Activated T-cell treated with anti-CD3 and anti-CD28 coated beads, Interleukin-2, amount 50 U/mL, for 24 hours (primary cell): ENCODE measurements at regions not wholly inside any gene's neighbourhood (a gene's known extent, or its start where the extent isn't known, plus 50 kb on each side); places are given as distances from the start of the nearest gene placed in this dataset.
"Not testable (repeated sequence)": the region's sequence is repeated elsewhere in the genome, so short reads cannot be mapped to it uniquely, and the experiment has no call there.

ENCODE experiments used
- DNase-seq: peaks from one replicate; pipeline ENCODE4 v3.0.0-alpha.2; 2020
- H3K27ac Mint-ChIP-seq: 2 replicates; pipeline ENCODE4 v1.8.0; 2020; ENCODE audit warnings: mild to moderate bottlenecking, mixed read lengths
- H3K27me3 Mint-ChIP-seq: 2 replicates; pipeline ENCODE4 v1.8.0; 2020; ENCODE audit warnings: mixed read lengths
- H3K36me3 Mint-ChIP-seq: 2 replicates; pipeline ENCODE4 v1.8.0; 2020; ENCODE audit warnings: low read depth, mixed read lengths
- H3K4me1 Mint-ChIP-seq: 2 replicates; pipeline ENCODE4 v1.8.0; 2020; ENCODE audit warnings: low read depth, mixed read lengths
- H3K4me3 Mint-ChIP-seq: 2 replicates; pipeline ENCODE4 v1.8.0; 2020; ENCODE audit warnings: mild to moderate bottlenecking, moderate library complexity, mixed read lengths
- H3K9me3 Mint-ChIP-seq: 2 replicates; pipeline ENCODE4 v1.8.0; 2020; ENCODE audit warnings: mixed read lengths

DNA sequence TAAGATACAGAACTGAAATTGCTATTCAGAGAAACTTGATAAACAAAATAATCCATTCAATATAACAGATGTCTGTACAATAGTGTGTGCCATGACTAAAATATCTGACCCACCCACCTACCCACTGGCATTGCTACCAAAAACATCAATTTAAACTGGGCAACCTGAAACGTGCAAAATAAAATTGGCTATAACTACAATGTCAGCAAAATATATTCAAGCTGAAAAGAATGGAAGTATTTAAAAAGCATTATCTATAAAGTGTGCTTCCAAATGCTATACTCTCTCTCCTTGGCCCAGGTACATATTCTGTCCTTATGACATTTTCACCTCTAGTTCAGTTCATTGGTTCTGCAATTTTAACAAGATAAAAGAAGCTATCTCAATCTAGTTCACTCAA, 379.6 kb upstream of the ATP11B start:
- H3K27me3 Mint-ChIP-seq: no peaks in the 10 kb centered on the region
- H3K4me1 Mint-ChIP-seq: no peaks in the 10 kb centered on the region
- H3K36me3 Mint-ChIP-seq: no peaks in the 10 kb centered on the region
- H3K4me3 Mint-ChIP-seq: no peak overlapping the region
- H3K27ac Mint-ChIP-seq: no peak overlapping the region
- H3K9me3 Mint-ChIP-seq: no peaks in the 10 kb centered on the region
- DNase-seq: no peak

DNA sequence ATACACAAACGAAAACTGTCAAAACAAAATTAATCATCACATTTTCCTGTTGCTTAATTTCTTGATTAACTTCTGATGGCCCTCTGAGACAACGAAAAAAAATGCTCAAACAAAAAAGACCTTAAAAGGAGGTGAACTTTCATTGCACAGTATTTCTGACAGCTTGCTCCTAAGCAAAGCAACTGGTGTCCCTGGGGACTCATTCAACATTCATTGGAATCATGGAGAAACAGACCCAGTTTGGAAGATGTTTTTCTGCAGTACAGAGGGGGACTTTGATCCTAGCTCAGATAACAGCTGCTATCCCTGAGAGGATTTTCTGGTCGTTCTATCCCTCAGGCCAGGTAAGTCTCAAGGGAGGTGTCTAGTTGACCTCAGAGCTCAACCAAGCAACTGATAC, 378.7 kb upstream of the ATP11B start:
- H3K4me3 Mint-ChIP-seq: no peak overlapping the region

DNA sequence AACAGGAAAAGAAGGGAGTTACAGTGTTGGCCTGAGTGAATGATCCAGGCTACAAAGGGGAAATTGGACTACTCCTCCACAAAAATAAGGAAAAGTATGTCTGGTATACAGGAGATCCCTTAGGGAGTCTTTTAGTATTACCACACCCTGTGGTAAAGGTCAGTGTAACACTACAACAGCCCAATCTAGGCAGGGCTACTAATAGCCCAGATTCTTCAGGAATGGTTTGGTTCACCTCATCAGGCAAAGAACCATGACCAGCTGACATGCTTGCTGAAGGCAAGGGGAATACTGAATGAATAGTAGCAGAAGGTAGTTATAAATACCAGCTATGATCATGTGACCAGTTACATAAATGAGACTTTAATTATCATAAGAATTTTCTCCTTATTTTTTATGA, 372.6 kb upstream of the ATP11B start:
- Mint-ChIP-seq H3K4me1 (no peaks in the 10 kb centered on the region), H3K36me3 (no peaks in the 10 kb centered on the region)

More for the DNA sequence above, 378.7 kb upstream of the ATP11B start:
- DNase-seq: no peak
- Mint-ChIP-seq H3K9me3 (no peaks in the 10 kb centered on the region), H3K4me1 (no peaks in the 10 kb centered on the region), H3K36me3 (no peaks in the 10 kb centered on the region), H3K27ac (no peak overlapping the region), H3K27me3 (no peaks in the 10 kb centered on the region)

DNA sequence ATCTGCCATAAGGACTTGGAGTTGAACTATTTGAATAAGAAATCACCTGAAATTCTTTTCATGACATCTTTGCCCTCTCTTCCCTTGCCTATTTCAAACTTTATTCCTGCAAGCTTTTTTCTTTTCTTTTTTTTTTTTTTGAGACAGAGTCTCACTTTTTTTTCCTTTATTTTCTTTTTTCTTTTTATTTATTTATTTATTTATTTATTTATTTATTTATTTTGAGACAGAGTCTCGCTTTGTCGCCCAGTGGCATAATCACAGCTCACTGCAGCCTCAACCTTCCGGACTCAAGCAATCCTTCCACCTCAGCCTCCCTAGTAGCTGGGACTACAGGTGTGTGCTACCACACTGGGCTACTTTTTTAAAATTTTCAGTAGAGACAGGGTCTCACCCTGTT, 369.3 kb upstream of the ATP11B start:
- Mint-ChIP-seq H3K27me3 (no peaks in the 10 kb centered on the region), H3K4me1 (no peaks in the 10 kb centered on the region), H3K4me3 (no peak overlapping the region), H3K27ac (no peak overlapping the region), H3K36me3 (no peaks in the 10 kb centered on the region), H3K9me3 (peaks cover 3% of the 10 kb centered on the region)
- DNase-seq: no peak

More for the DNA sequence above, 372.6 kb upstream of the ATP11B start:
- Mint-ChIP-seq H3K9me3 (peaks cover 2% of the 10 kb centered on the region), H3K4me3 (no peak overlapping the region), H3K27ac (no peak overlapping the region), H3K27me3 (no peaks in the 10 kb centered on the region)
- DNase-seq: no peak

DNA sequence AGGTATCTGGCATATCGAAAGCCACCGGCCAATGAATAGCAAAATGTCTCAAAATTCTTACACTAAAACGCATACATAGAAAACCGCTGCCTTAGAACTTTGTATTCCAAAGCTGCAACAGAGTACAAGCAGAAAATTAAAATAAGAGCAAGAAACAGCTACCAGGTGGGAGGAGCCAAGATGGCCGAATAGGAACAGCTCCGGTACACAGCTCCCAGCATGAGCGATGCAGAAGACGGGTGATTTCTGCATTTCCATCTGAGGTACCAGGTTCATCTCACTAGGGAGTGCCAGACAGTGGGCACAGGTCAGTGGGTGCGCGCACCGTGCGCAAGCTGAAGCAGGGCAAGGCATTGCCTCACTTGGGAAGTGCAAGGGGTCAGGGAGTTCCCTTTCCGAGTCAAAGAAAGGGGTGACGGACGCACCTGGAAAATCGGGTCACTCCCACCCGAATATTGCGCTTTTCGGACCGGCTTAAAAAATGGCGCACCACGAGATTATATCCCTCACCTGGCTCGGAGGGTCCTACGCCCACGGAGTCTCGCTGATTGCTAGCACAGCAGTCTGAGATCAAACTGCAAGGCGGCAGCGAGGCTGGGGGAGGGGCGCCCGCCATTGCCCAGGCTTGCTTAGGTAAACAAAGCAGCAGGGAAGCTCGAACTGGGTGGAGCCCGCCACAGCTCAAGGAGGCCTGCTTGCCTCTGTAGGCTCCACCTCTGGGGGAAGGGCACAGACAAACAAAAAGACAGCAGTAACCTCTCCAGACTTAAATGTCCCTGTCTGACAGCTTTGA, 367.2 kb upstream of the ATP11B start:
- H3K4me3 Mint-ChIP-seq, H3K27ac Mint-ChIP-seq, DNase-seq, H3K9me3 Mint-ChIP-seq, H3K4me1 Mint-ChIP-seq, H3K27me3 Mint-ChIP-seq, H3K36me3 Mint-ChIP-seq: not testable (repeated sequence)

DNA sequence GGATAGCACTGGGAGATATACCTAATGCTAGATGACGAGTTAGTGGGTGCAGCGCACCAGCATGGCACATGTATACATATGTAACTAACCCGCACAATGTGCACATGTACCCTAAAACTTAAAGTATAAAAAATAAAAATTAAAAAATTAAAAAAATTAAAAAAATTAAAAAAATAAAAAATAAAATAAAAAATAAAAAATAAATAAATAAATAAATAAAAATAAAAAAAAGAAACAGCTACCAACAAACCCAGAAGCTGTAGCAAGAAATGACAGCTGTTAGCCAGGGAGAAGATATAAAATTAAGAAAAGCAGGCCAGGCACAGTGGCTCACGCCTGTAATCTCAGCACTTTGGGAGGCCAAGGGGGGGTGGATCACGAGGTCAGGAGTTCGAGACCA, 361.3 kb upstream of the ATP11B start:
- not testable (repeated sequence) for H3K27ac Mint-ChIP-seq, DNase-seq, H3K36me3 Mint-ChIP-seq, H3K4me3 Mint-ChIP-seq, H3K4me1 Mint-ChIP-seq, H3K9me3 Mint-ChIP-seq, H3K27me3 Mint-ChIP-seq

DNA sequence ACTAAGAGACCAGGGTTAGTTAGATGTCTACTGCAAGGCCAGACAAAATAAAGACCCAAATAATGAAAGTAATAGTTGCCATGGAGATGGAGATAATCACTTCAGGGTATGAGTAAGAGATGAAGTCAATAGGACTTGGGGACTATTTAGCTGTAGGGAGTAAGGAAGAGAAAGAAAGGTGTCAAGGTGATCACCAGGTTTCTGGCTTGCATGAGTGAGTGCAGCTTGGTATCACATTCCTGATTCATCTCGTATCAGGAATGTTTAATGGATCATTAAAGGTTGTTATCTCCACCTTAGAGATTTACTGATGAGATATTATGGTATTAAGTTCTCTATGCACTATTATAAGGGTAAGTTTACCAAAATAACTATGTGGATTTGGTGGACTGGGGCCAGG, 357.4 kb upstream of the ATP11B start:
- Mint-ChIP-seq H3K4me3 (no peak overlapping the region), H3K27ac (no peak overlapping the region), H3K36me3 (no peaks in the 10 kb centered on the region), H3K9me3 (no peaks in the 10 kb centered on the region), H3K27me3 (no peaks in the 10 kb centered on the region), H3K4me1 (no peaks in the 10 kb centered on the region)
- no peak for DNase-seq

DNA sequence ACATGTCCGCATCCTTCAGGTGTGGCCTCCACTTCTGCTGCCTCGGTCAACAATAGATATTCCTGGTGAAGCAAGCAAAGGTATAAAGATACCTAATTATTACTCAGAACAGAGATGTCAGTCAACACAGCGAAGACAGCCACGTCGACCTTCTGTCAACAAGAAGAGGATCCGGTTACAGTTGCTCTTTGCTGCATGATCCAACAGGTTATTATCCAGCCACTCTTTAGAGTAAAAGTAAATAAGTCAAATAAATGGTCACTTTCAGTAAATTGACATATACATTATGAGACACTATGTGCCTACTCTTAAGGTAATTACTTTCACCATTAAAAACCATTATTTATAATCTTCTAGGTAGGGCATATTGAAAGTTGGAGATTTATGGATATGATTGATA, 356.8 kb upstream of the ATP11B start:
- no peak for DNase-seq
- H3K4me3 Mint-ChIP-seq: no peak overlapping the region
- no peaks in the 10 kb centered on the region for H3K9me3 Mint-ChIP-seq
- H3K4me1 Mint-ChIP-seq: no peaks in the 10 kb centered on the region
- no peaks in the 10 kb centered on the region for H3K27me3 Mint-ChIP-seq
- no peaks in the 10 kb centered on the region for H3K36me3 Mint-ChIP-seq
- H3K27ac Mint-ChIP-seq: no peak overlapping the region

DNA sequence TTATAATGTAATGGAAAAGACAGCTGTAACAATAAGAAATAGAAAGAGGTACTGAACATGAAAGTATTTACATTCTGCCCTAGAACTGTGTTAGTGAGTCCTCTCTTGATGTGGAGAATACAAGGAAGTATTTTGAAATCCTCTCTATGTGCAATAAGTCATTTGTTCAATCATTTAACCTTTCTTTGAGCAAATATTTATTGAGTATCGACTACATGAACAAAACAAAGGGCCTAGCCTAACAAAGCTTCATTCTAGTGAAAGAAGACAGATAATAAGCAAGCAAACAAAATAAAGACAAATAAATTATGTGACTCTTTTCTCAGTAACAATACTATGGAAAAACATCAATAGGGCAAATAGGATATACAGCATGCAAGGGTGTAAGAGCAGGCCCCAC, 354.9 kb upstream of the ATP11B start:
- Mint-ChIP-seq H3K27me3 (no peaks in the 10 kb centered on the region), H3K27ac (no peak overlapping the region), H3K4me1 (no peaks in the 10 kb centered on the region), H3K4me3 (no peak overlapping the region), H3K36me3 (no peaks in the 10 kb centered on the region), H3K9me3 (no peaks in the 10 kb centered on the region)
- no peak for DNase-seq

DNA sequence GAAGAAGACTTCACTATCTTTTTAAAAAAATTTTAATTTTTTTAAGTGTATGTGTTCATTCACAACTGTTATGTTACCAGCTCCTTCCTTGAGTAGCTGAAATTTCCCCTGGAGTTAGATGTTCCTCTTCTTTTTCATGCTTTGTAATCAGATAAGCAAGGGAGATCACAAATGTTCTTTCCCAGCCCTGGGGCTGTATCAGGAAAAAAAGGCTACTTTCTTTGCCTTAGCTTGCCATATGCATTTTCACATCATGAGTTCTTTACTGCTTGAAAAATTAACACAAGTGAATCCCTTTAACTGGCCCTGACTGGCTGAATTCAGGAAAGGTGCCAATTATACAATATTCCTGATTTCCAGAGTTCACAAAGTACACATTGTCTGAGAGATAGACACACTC, 353.2 kb upstream of the ATP11B start:
- H3K27me3 Mint-ChIP-seq: no peaks in the 10 kb centered on the region
- no peak overlapping the region for H3K27ac Mint-ChIP-seq
- H3K9me3 Mint-ChIP-seq: no peaks in the 10 kb centered on the region
- no peak overlapping the region for H3K4me3 Mint-ChIP-seq
- H3K36me3 Mint-ChIP-seq: no peaks in the 10 kb centered on the region
- H3K4me1 Mint-ChIP-seq: no peaks in the 10 kb centered on the region
- no peak for DNase-seq

DNA sequence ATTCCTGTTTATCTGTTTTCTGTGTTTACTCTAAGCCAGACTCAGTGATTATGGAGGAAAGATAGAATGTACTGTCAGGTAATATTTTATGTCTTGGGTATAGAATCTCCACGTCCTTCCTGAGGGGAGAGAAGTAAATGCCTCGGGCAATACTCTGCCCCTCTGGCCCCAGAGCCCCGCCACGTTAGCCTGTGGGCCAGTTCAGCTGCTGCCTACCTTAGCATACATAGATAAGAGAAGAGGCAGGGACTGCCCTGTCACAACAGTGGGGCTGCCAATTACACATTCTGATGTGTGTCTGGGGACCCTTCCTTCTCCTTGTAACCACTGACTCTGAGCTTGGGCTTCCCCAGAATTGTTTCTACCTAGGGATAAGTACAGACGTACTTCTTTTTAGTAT, 347.7 kb upstream of the ATP11B start:
- no peak overlapping the region for H3K27ac Mint-ChIP-seq

DNA sequence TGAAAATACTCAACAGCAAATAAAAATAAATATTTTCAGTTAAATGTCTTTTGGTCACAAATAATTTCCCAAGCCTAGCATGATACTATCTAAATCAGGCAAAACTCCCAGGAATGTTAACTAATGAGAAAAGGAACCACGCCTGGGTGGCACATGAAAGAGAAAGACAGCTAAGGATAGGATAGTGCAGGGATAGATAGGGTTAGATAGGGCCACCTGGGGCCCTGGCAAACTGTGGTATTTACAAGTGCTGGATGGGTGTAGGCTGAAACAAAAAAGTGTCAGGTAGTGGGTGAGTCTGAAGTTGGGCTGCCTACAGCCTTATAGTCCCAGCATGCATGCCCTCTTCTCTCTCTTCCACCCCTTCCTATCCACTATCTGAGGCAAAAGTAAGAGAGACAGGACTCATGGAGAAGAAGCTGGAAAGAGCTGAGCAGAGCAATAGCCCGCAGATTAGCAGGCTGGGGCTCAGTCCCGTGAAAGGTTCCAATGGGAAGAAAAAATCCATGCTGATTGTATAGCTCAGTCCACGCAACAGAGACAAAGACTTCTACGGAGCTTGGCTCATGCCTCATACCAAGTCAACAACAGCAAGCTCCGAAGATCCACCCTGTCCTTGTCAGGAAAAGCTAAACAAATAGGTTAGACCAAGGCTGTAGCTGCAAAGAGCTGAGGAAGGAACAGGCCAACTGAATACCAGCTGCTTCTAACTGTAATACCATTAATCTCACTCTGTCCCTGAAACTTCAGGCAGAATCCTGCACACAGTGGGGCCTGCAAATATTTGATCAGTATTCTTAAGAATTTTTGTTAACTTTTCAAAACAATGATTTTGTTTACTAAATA, 342.1 kb upstream of the ATP11B start:
- no peak for DNase-seq
- no peaks in the 10 kb centered on the region for H3K4me1 Mint-ChIP-seq
- H3K27me3 Mint-ChIP-seq: no peaks in the 10 kb centered on the region
- H3K36me3 Mint-ChIP-seq: no peaks in the 10 kb centered on the region
- no peak overlapping the region for H3K27ac Mint-ChIP-seq
- H3K4me3 Mint-ChIP-seq: no peak overlapping the region
- no peaks in the 10 kb centered on the region for H3K9me3 Mint-ChIP-seq

More for the DNA sequence above, 347.7 kb upstream of the ATP11B start:
- H3K27me3 Mint-ChIP-seq: no peaks in the 10 kb centered on the region
- no peaks in the 10 kb centered on the region for H3K9me3 Mint-ChIP-seq
- no peaks in the 10 kb centered on the region for H3K4me1 Mint-ChIP-seq
- no peak overlapping the region for H3K4me3 Mint-ChIP-seq
- no peak for DNase-seq
- no peaks in the 10 kb centered on the region for H3K36me3 Mint-ChIP-seq

DNA sequence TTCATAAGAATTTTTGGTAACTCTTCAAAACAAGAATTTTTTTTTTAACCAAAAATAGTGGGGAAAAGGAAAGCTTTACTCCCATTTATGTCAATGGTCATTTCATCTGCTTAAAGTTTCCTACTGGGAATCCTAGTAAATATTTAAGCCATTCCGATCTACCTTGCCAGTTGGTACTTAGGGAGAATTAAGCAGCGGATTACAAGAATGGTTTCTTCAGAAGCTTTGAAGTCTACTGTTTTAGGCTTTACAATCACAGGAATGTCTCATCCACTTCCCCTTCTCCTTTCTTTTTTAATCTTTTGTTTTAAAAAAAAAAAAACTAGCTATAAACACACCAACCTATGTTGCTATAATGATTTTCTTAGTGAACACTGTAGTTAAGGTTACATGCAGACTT, 341.4 kb upstream of the ATP11B start:
- Mint-ChIP-seq H3K27ac (no peak overlapping the region), H3K9me3 (no peaks in the 10 kb centered on the region), H3K27me3 (no peaks in the 10 kb centered on the region), H3K36me3 (no peaks in the 10 kb centered on the region), H3K4me1 (no peaks in the 10 kb centered on the region), H3K4me3 (no peak overlapping the region)
- DNase-seq: no peak

DNA sequence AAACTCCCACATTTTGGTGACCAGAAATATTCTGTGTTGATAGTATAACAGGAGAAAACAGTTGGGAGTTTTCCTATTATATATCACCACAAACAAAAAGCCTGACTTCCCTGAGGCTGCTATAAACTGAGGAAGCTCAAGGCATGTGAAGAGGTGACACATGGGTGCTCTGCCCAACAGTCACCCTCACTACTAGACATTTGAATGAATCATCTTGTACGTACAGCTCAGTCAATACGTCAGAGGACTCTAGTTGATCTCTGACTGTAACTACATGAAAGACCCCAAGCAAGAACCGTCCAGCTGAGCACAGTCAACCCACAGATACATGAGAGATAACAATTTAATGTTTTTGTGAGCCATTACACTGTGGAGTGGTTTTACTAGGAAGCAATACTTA, 338.3 kb upstream of the ATP11B start:
- H3K27me3 Mint-ChIP-seq: no peaks in the 10 kb centered on the region
- H3K4me3 Mint-ChIP-seq: no peak overlapping the region
- no peak for DNase-seq
- H3K4me1 Mint-ChIP-seq: no peaks in the 10 kb centered on the region
- no peak overlapping the region for H3K27ac Mint-ChIP-seq
- no peaks in the 10 kb centered on the region for H3K36me3 Mint-ChIP-seq
- H3K9me3 Mint-ChIP-seq: no peaks in the 10 kb centered on the region

DNA sequence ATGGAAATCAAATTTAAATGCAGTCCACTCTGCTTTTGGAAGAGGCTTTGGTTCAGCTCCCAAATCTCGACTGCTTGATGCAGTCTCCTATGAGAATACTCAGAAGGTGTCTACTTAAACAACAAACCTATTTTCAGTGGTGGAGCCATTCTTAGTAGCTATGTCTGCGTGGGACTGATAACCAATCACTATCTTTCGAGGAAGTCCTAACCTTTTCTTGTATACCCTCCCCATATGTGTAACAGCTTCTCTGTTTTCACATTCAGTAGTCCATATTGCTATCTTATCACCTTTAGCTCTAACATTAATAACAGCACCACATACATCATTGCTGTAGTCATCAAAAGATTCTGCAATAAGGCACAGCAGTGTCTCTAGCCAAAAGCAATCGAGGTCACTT, 333.0 kb upstream of the ATP11B start:
- Mint-ChIP-seq H3K4me1 (no peaks in the 10 kb centered on the region), H3K27me3 (no peaks in the 10 kb centered on the region), H3K36me3 (no peaks in the 10 kb centered on the region), H3K4me3 (no peak overlapping the region), H3K9me3 (no peaks in the 10 kb centered on the region), H3K27ac (no peak overlapping the region)
- no peak for DNase-seq
